Peyer's patch (tissue), 4 donors: ENCODE measurements at regions not wholly inside any gene's neighbourhood (a gene's known extent, or its start where the extent isn't known, plus 50 kb on each side); places are given as distances from the start of the nearest gene placed in this dataset.

Experiments
- POLR2A ChIP-seq, 2 donors: fragments of 450-650 bp; IDR thresholded peaks; one replicate each; pipeline ENCODE4 v1.5.1; 2017; ENCODE audit warnings: antibody characterized with exemption in 2 of 2, mild to moderate bottlenecking in 2 of 2, moderate library complexity in 2 of 2
- TF ChIP-seq, protein P1 (sequence below), 6 experiments: fragments of 450-650 bp in 4 of 6; fragments of 200-600 bp in 2 of 6; sonication (generic) in 1 of 6; IDR thresholded peaks; one replicate each; pipeline ENCODE4 v1.5.1; 2017 to 2019; ENCODE audit warnings: antibody characterized with exemption in 6 of 6, mild to moderate bottlenecking in 3 of 6, moderate library complexity in 1 of 6

DNA sequence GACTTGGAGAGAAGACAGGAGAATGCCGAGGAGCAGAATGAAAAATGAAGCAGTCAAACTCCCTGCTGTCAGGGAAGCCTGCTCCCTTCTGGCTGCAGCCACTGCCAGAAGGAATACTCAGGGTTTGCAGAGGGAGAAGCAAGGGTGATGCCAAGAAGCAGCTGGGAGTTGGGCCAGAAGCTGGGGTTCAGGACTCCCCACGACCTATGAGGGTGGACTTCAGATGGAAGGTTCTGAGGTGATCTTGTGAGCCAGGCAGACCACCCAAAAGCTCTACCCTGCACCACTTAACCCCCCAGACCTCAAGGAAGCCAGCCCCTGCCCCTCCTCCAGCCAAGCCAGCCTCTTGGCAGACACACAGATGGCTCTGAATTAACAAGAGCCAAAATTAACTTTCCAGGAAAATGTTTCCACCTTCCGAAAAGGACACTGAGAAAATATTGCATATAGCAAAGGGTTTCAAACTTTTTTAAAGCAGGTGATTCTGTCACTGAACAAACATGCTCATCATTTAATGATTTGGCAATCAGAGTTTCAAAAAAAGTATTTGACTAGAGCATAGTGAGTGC, 126.0 kb upstream of the ERCC4 start:
- TF ChIP-seq, protein P1, sequence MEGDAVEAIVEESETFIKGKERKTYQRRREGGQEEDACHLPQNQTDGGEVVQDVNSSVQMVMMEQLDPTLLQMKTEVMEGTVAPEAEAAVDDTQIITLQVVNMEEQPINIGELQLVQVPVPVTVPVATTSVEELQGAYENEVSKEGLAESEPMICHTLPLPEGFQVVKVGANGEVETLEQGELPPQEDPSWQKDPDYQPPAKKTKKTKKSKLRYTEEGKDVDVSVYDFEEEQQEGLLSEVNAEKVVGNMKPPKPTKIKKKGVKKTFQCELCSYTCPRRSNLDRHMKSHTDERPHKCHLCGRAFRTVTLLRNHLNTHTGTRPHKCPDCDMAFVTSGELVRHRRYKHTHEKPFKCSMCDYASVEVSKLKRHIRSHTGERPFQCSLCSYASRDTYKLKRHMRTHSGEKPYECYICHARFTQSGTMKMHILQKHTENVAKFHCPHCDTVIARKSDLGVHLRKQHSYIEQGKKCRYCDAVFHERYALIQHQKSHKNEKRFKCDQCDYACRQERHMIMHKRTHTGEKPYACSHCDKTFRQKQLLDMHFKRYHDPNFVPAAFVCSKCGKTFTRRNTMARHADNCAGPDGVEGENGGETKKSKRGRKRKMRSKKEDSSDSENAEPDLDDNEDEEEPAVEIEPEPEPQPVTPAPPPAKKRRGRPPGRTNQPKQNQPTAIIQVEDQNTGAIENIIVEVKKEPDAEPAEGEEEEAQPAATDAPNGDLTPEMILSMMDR (IDR thresholded peaks at IDR 0.05) = no peak
- no peak for TF ChIP-seq POLR2A (IDR thresholded peaks at IDR 0.05)
